Trophoblast cell (in vitro differentiated cells and primary cell): ENCODE measurements at regions not wholly inside any gene's neighbourhood (a gene's known extent, or its start where the extent isn't known, plus 50 kb on each side); places are given as distances from the start of the nearest gene placed in this dataset.
"Not testable (repeated sequence)": the region's sequence is repeated elsewhere in the genome, so short reads cannot be mapped to it uniquely, and the experiment has no call there.

ENCODE experiments used
- DNase-seq, 2 donors: peaks; one replicate each; pipeline ENCODE4 v3.0.0-alpha.2; 2016
- H2AFZ ChIP-seq: 2 replicates; pipeline ENCODE4 v1.6.1; 2013; ENCODE audit warnings: low read length, moderate library complexity, mild to moderate bottlenecking; ENCODE audit not compliant: insufficient read depth, poor library complexity
- H2AK5ac ChIP-seq: 2 replicates; pipeline ENCODE4 v1.6.1; 2013; ENCODE audit warnings: mild to moderate bottlenecking, low read length
- H2BK120ac ChIP-seq: 2 replicates; pipeline ENCODE4 v1.6.1; 2013; ENCODE audit warnings: low read length, mild to moderate bottlenecking, moderate library complexity; ENCODE audit not compliant: insufficient read depth, poor library complexity
- H2BK12ac ChIP-seq: 2 replicates; pipeline ENCODE4 v1.6.1; 2013; ENCODE audit warnings: mild to moderate bottlenecking, low read length, moderate library complexity
- H2BK5ac ChIP-seq: 2 replicates; pipeline ENCODE4 v1.6.1; 2013; ENCODE audit warnings: low read length, low read depth, moderate library complexity, mild to moderate bottlenecking; ENCODE audit not compliant: poor library complexity
- H3K14ac ChIP-seq: 2 replicates; pipeline ENCODE4 v1.6.1; 2013; ENCODE audit warnings: mild to moderate bottlenecking, low read length
- H3K18ac ChIP-seq: 2 replicates; pipeline ENCODE4 v1.6.1; 2013; ENCODE audit warnings: mild to moderate bottlenecking, low read length
- H3K23ac ChIP-seq: 2 replicates; pipeline ENCODE4 v1.6.1; 2013; ENCODE audit warnings: low read length
- H3K27ac ChIP-seq: 2 replicates; pipeline ENCODE4 v1.5.1; 2013; ENCODE audit warnings: low read depth, mild to moderate bottlenecking, inconsistent platforms, low read length, moderate library complexity
- H3K27me3 ChIP-seq: 2 replicates; pipeline ENCODE4 v1.6.1; 2013; ENCODE audit warnings: inconsistent platforms, mild to moderate bottlenecking, low read length, moderate library complexity; ENCODE audit not compliant: insufficient read depth
- H3K36me3 ChIP-seq, 2 experiments: 1 replicate in 1 of 2; 2 replicates in 1 of 2; pipeline ENCODE4 v1.6.1; 2013; ENCODE audit warnings: low read length in 2 of 2, mild to moderate bottlenecking in 2 of 2, moderate library complexity in 1 of 2; ENCODE audit not compliant: insufficient read depth in 2 of 2, control insufficient read depth in 1 of 2
- H3K4ac ChIP-seq: 2 replicates; pipeline ENCODE4 v1.6.1; 2013; ENCODE audit warnings: low read depth, mild to moderate bottlenecking, low read length, moderate library complexity
- H3K4me1 ChIP-seq, 2 experiments: 1 replicate in 1 of 2; 2 replicates in 1 of 2; pipeline ENCODE4 v1.6.1; 2013; ENCODE audit warnings: low read length in 2 of 2, mild to moderate bottlenecking in 2 of 2, moderate library complexity in 1 of 2; ENCODE audit not compliant: insufficient read depth in 2 of 2, control insufficient read depth in 1 of 2
- H3K4me2 ChIP-seq: 2 replicates; pipeline ENCODE4 v1.6.1; 2013; ENCODE audit warnings: inconsistent platforms, mild to moderate bottlenecking, low read length, moderate library complexity
- H3K4me3 ChIP-seq: 2 replicates; pipeline ENCODE4 v1.5.1; 2013; ENCODE audit warnings: mild to moderate bottlenecking, low read depth, low read length, inconsistent platforms
- H3K79me1 ChIP-seq: one replicate; pipeline ENCODE4 v1.6.1; 2013; ENCODE audit warnings: low read length
- H3K79me2 ChIP-seq: 2 replicates; pipeline ENCODE4 v1.6.1; 2013; ENCODE audit warnings: low read length, mild to moderate bottlenecking; ENCODE audit not compliant: control insufficient read depth, insufficient read depth, poor library complexity
- H3K9ac ChIP-seq: 2 replicates; pipeline ENCODE4 v1.6.1; 2013; ENCODE audit warnings: mild to moderate bottlenecking, low read length
- H3K9me3 ChIP-seq: 2 replicates; pipeline ENCODE4 v1.6.1; 2013; ENCODE audit warnings: low read depth, mild to moderate bottlenecking, control low read depth, inconsistent platforms, low read length; ENCODE audit not compliant: insufficient read depth
- H4K12ac ChIP-seq: 2 replicates; pipeline ENCODE4 v1.6.1; 2013; ENCODE audit warnings: low read depth, mild to moderate bottlenecking, low read length, moderate library complexity
- H4K8ac ChIP-seq: 2 replicates; pipeline ENCODE4 v1.6.1; 2013; ENCODE audit warnings: low read depth, mild to moderate bottlenecking, low read length, moderate library complexity
- H4K91ac ChIP-seq: one replicate; pipeline ENCODE4 v1.6.1; 2013; ENCODE audit warnings: low read depth, mild to moderate bottlenecking, low read length, moderate library complexity
- WGBS: extraction: QIAGEN DNeasy Blood & Tissue Kit; methylation state at CpG from one replicate; pipeline ENCODE4 v1.1.7; 2013; ENCODE audit warnings: missing lambda C conversion rate; ENCODE audit not compliant: insufficient read length, insufficient coverage; ENCODE audit errors: extremely low coverage; 5-methylcytosine and 5-hydroxymethylcytosine counted together

DNA sequence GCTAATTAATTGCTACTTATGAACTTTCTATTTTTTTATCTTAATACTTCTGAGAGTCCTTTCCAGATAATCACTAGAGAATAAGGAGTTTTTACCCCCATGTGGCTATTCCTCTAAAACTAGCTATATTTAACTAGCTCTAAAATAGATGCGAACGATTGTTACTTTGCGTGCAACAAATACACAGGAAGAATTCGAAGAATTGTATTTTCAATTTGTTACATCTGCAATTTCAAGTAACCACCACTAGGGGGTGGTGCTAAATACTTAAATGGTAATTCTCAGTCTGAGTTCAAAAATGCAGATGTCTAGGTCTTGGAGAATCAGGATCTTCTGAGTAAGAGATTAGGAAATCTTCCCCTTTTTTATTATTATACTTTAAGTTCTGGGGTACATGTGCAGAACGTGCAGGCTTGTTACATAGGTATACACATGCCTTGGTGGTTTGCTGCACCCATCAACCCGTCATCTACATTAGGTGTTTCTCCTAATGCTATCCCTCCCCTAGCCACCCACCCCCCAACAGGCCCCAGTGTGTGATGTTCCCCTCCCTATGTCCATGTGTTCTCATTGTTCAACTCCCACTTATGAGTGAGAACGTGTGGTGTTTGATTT is 80.9 kb upstream of the KIF2A start:
- DNase-seq: peak in 1 of 2 donors; percentile 41
- H3K4ac ChIP-seq, H4K91ac ChIP-seq, H3K79me1 ChIP-seq, H2BK5ac ChIP-seq, H4K12ac ChIP-seq, H2BK120ac ChIP-seq, H3K27me3 ChIP-seq, H3K9ac ChIP-seq, H3K18ac ChIP-seq, H2AFZ ChIP-seq, H3K27ac ChIP-seq, H4K8ac ChIP-seq, H3K4me1 ChIP-seq, H3K4me3 ChIP-seq, H3K79me2 ChIP-seq, H3K4me2 ChIP-seq, H3K14ac ChIP-seq, H2BK12ac ChIP-seq, H3K23ac ChIP-seq, H2AK5ac ChIP-seq, H3K9me3 ChIP-seq, H3K36me3 ChIP-seq: not testable (repeated sequence)
- no CpG with 5 or more reads among the region's 7 CpGs for WGBS

DNA sequence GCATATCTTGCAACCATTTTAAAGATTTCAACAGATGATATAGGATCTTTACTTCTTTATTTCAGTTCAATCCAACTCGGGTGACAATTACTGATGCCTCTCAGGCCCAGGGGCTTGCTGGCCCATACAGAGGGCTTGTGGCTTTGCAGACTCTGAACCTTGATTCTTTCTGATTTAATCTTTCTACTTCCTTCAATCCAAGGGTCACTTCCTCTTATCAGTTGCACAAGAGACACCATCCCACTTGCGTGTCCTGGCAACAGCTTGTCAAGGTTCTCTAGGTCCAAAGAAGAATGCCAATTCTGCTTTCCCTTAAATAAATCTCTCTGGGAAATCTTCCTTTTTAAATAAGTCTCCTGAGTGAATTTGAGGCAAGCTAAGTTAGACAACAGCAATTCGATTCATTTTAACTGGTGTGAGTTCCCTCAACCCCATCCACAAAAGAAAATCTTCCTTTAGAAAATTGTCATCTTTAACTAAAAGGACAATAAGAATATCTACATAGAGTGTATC is 75.1 kb upstream of the KIF2A start:
- H4K91ac ChIP-seq, H4K8ac ChIP-seq, H3K9me3 ChIP-seq, H3K14ac ChIP-seq, H3K18ac ChIP-seq, H3K36me3 ChIP-seq, H3K79me2 ChIP-seq, H3K27me3 ChIP-seq, H2BK120ac ChIP-seq, H2BK12ac ChIP-seq, H2AK5ac ChIP-seq, H3K79me1 ChIP-seq, H4K12ac ChIP-seq, H3K4me1 ChIP-seq, H3K23ac ChIP-seq, H3K27ac ChIP-seq, H3K9ac ChIP-seq, H2BK5ac ChIP-seq, H3K4me3 ChIP-seq, H3K4me2 ChIP-seq, H2AFZ ChIP-seq, H3K4ac ChIP-seq, DNase-seq: not testable (repeated sequence)
- no CpG with 5 or more reads among the region's 3 CpGs for WGBS

DNA sequence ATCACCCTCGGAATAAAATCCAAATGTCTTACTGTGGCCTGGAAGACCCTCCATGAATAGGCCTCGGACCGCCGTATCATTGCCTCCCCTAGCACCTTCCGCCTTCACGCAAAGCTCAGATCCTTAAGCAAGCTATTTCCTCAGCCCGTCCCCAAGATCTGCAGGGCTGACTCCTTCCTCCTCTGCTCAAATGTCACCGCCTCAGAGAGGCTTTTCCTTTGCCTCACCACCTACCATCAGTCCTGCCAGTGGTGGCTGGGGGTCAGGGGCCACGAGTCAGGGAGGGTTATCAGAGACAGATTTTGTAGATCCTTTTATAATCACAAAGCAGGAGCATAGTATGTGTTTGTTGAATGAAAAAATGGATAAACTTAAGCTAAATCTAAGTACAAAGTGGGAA is 74.4 kb upstream of the KIF2A start:
- Histone ChIP-seq H2AFZ (no peak overlapping the region), H2AK5ac (no peak overlapping the region), H3K14ac (no peak overlapping the region), H4K91ac (no peak overlapping the region), H3K79me1 (no peaks in the 10 kb centered on the region), H2BK120ac (no peak overlapping the region), H2BK12ac (no peak overlapping the region), H3K9ac (no peak overlapping the region), H3K4me2 (no peak overlapping the region), H3K4ac (no peak overlapping the region), H3K18ac (no peak overlapping the region), H3K27ac (no peak overlapping the region), H2BK5ac (no peak overlapping the region), H3K4me1 (no peaks in the 10 kb centered on the region), H3K27me3 (no peaks in the 10 kb centered on the region), H3K36me3 (no peaks in the 10 kb centered on the region), H3K23ac (no peak overlapping the region), H3K9me3 (no peaks in the 10 kb centered on the region), H4K12ac (no peak overlapping the region), H3K79me2 (no peaks in the 10 kb centered on the region), H4K8ac (no peak overlapping the region), H3K4me3 (no peak overlapping the region)
- no CpG with 5 or more reads among the region's 9 CpGs for WGBS
- DNase-seq: no peak

DNA sequence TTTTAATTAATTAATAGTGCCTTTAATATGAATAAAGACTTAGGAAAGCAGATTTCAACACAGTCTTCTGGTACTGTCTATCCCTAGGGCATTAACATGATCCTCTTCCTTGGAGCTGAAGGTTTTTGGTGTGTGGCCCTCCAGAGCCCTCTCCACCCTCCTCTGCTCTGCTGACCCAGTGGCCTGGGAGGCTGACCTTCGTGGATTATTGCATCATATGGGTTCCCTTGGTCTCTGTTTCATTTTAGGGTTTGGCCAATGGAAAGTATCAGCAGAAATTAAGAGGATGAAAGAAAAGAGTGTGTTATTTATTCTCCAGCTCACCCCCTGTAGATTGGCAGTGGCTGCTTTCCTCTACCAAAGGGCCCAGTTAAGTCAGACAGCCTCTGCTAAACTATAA is 73.8 kb upstream of the KIF2A start:
- H4K8ac ChIP-seq, H4K91ac ChIP-seq, H3K9me3 ChIP-seq, H2BK5ac ChIP-seq, H3K18ac ChIP-seq, H3K23ac ChIP-seq, H3K4ac ChIP-seq, DNase-seq, H3K27ac ChIP-seq, H3K36me3 ChIP-seq, H4K12ac ChIP-seq, H3K14ac ChIP-seq, H2BK120ac ChIP-seq, H3K79me1 ChIP-seq, H3K4me1 ChIP-seq, H3K27me3 ChIP-seq, H3K4me2 ChIP-seq, H2BK12ac ChIP-seq, H2AK5ac ChIP-seq, H3K9ac ChIP-seq, H2AFZ ChIP-seq, H3K79me2 ChIP-seq, H3K4me3 ChIP-seq: not testable (repeated sequence)
- no CpG with 5 or more reads among the region's 1 CpG for WGBS
